ENCODE measurements at regions not wholly inside any gene's neighbourhood (a gene's known extent, or its start where the extent isn't known, plus 50 kb on each side); places are given as distances from the start of the nearest gene placed in this dataset.

- TF ChIP-seq, protein P1, sequence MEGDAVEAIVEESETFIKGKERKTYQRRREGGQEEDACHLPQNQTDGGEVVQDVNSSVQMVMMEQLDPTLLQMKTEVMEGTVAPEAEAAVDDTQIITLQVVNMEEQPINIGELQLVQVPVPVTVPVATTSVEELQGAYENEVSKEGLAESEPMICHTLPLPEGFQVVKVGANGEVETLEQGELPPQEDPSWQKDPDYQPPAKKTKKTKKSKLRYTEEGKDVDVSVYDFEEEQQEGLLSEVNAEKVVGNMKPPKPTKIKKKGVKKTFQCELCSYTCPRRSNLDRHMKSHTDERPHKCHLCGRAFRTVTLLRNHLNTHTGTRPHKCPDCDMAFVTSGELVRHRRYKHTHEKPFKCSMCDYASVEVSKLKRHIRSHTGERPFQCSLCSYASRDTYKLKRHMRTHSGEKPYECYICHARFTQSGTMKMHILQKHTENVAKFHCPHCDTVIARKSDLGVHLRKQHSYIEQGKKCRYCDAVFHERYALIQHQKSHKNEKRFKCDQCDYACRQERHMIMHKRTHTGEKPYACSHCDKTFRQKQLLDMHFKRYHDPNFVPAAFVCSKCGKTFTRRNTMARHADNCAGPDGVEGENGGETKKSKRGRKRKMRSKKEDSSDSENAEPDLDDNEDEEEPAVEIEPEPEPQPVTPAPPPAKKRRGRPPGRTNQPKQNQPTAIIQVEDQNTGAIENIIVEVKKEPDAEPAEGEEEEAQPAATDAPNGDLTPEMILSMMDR (conservative IDR thresholded peaks at IDR 0.05; ENCODE audit: low read length), result no peak
- TF ChIP-seq EZH2phosphoT487 (IDR thresholded peaks at IDR 0.05; ENCODE audit: borderline replicate concordance, low read depth, low read length), result no peak
These were observed 325.9 kb upstream of the ESRRG start for GRCh38 chr1:217049081-217049480.

Measured in OCI-LY7 (cell line).